Natural killer cell (primary cell): ENCODE measurements at regions not wholly inside any gene's neighbourhood (a gene's known extent, or its start where the extent isn't known, plus 50 kb on each side); places are given as distances from the start of the nearest gene placed in this dataset.

Source experiments
- ATAC-seq, 3 donors: fragments of 150-1000 bp in 2 of 3; fragments of 200-7000 bp in 1 of 3; cut with Tn5 transposase; 1 replicate in 1 of 3; 2 replicates in 2 of 3; pipeline ENCODE4 v1.10.0; 2021; ENCODE audit warnings: mild to moderate bottlenecking in 2 of 3, moderate library complexity in 2 of 3
- DNase-seq, 2 donors: peaks; one replicate each; pipeline versions ENCODE4 v3.0.0 to v3.0.0-alpha.2; 2013 to 2021; ENCODE audit warnings: mixed read lengths in 1 of 2
- H3K27ac ChIP-seq: one replicate; pipeline ENCODE4 v1.5.1; 2013; ENCODE audit warnings: mild to moderate bottlenecking, low read length
- H3K27me3 ChIP-seq: one replicate; pipeline ENCODE4 v1.6.1; 2013; ENCODE audit warnings: low read length; ENCODE audit not compliant: control insufficient read depth, insufficient read depth
- H3K36me3 ChIP-seq: one replicate; pipeline ENCODE4 v1.6.1; 2013; ENCODE audit warnings: low read length; ENCODE audit not compliant: control insufficient read depth, insufficient read depth
- H3K4me1 ChIP-seq: one replicate; pipeline ENCODE4 v1.6.1; 2013; ENCODE audit warnings: low read length; ENCODE audit not compliant: control insufficient read depth, insufficient read depth
- H3K4me3 ChIP-seq: one replicate; pipeline ENCODE4 v1.5.1; 2013; ENCODE audit warnings: low read length
- H3K9me3 ChIP-seq: one replicate; pipeline ENCODE4 v1.6.1; 2013; ENCODE audit warnings: low read length; ENCODE audit not compliant: control insufficient read depth, insufficient read depth
- H3K27ac Mint-ChIP-seq, 2 donors: one replicate each; pipeline ENCODE4 v1.8.0; 2022; ENCODE audit warnings: mild to moderate bottlenecking in 2 of 2, mixed read lengths in 2 of 2, moderate library complexity in 1 of 2
- H3K27me3 Mint-ChIP-seq, 2 donors: one replicate each; pipeline ENCODE4 v1.8.0; 2022; ENCODE audit warnings: low read depth in 2 of 2, mixed read lengths in 2 of 2
- H3K36me3 Mint-ChIP-seq: one replicate; pipeline ENCODE4 v1.8.0; 2022; ENCODE audit warnings: mixed read lengths
- H3K4me1 Mint-ChIP-seq, 2 donors: one replicate each; pipeline ENCODE4 v1.8.0; 2022; ENCODE audit warnings: mixed read lengths in 2 of 2
- H3K4me3 Mint-ChIP-seq: one replicate; pipeline ENCODE4 v1.8.0; 2022; ENCODE audit warnings: mild to moderate bottlenecking, moderate library complexity, mixed read lengths
- H3K9me3 Mint-ChIP-seq, 2 donors: one replicate each; pipeline ENCODE4 v1.8.0; 2022; ENCODE audit warnings: mixed read lengths in 2 of 2
- WGBS: methylation state at CpG from one replicate; pipeline ENCODE4 v1.1.7; 2013; ENCODE audit warnings: missing lambda C conversion rate; ENCODE audit not compliant: insufficient coverage; 5-methylcytosine and 5-hydroxymethylcytosine counted together
- intact Hi-C: fragments of 100-400 bp; cut with micrococcal nuclease; formaldehyde crosslinking; loops from one replicate; pipeline ENCODE4 v1.14.2; 2022
- TF ChIP-seq, protein P1 (sequence below): fragments of 200-600 bp; IDR thresholded peaks from one replicate; pipeline ENCODE4 v1.8.0; 2022; ENCODE audit warnings: antibody characterized with exemption

- Mint-ChIP-seq H3K36me3 (no peaks in the 10 kb centered on the region), H3K4me1 (peaks cover 0 to 18% of the 10 kb centered on the region in 2 donors), H3K27ac (no peak overlapping the region), H3K27me3 (peaks cover 25 to 26% of the 10 kb centered on the region in 2 donors), H3K4me3 (no peak overlapping the region), H3K9me3 (no peaks in the 10 kb centered on the region)
- H3K9me3 ChIP-seq = no peaks in the 10 kb centered on the region
- no peak overlapping the region for H3K27ac ChIP-seq
- H3K27me3 ChIP-seq = no peaks in the 10 kb centered on the region
- intact Hi-C loops = no loop called here
- no peaks in the 10 kb centered on the region for H3K36me3 ChIP-seq
- H3K4me1 ChIP-seq = peaks cover 19% of the 10 kb centered on the region
- H3K4me3 ChIP-seq = no peak overlapping the region
- DNase-seq (no peak), ATAC-seq (no peak)
- TF ChIP-seq, protein P1, sequence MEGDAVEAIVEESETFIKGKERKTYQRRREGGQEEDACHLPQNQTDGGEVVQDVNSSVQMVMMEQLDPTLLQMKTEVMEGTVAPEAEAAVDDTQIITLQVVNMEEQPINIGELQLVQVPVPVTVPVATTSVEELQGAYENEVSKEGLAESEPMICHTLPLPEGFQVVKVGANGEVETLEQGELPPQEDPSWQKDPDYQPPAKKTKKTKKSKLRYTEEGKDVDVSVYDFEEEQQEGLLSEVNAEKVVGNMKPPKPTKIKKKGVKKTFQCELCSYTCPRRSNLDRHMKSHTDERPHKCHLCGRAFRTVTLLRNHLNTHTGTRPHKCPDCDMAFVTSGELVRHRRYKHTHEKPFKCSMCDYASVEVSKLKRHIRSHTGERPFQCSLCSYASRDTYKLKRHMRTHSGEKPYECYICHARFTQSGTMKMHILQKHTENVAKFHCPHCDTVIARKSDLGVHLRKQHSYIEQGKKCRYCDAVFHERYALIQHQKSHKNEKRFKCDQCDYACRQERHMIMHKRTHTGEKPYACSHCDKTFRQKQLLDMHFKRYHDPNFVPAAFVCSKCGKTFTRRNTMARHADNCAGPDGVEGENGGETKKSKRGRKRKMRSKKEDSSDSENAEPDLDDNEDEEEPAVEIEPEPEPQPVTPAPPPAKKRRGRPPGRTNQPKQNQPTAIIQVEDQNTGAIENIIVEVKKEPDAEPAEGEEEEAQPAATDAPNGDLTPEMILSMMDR = no peak
- no CpG with 5 or more reads among the region's 1 CpG for WGBS
Measured at GRCh38 chr6:157770946-157771345, 52.1 kb upstream of the SNX9 start.

- Histone ChIP-seq H3K4me1 (peaks cover 17% of the 10 kb centered on the region), H3K36me3 (no peaks in the 10 kb centered on the region), H3K27me3 (no peaks in the 10 kb centered on the region), H3K9me3 (no peaks in the 10 kb centered on the region), H3K4me3 (no peak overlapping the region), H3K27ac (no peak overlapping the region)
- no peak overlapping the region for H3K27ac Mint-ChIP-seq
- TF ChIP-seq, protein P1 = no peak
- ATAC-seq = no peak
- DNase-seq = no peak
- peaks cover 0 to 18% of the 10 kb centered on the region in 2 donors for H3K4me1 Mint-ChIP-seq
- peaks cover 25 to 26% of the 10 kb centered on the region in 2 donors for H3K27me3 Mint-ChIP-seq
- no peaks in the 10 kb centered on the region for H3K36me3 Mint-ChIP-seq
- 90% methylated on average over 10 of the region's 10 CpGs for WGBS
- H3K4me3 Mint-ChIP-seq = no peak overlapping the region
- intact Hi-C loops = no loop called here
- H3K9me3 Mint-ChIP-seq = no peaks in the 10 kb centered on the region
Measured at GRCh38 chr6:157772820-157773219, 50.2 kb upstream of the SNX9 start.
